ENCODE measurements at regions not wholly inside any gene's neighbourhood (a gene's known extent, or its start where the extent isn't known, plus 50 kb on each side); places are given as distances from the start of the nearest gene placed in this dataset.

DNA sequence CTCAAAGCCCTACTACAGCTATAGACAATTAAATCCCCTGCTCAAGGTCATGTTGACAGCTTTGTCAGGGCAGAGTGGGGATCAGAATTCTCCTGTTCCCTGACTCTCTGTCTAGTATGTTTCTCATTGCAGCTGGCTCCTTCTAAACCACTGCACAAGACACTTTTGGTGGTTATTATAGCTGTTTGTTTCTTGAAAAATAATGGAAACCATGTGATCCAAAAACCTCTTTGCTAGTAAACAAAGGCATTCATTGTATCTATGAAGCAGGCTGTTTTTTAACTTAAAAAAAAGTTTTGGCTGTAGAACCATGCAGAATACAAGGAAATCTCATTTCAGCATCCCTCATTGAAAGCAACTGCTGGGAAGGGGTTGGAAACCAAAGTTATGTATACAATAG, 352.5 kb upstream of the EPHA4 start:
- BruUV-seq (replicated peaks), result no TSS peak

GRCh38 chr2:221915926-221916325, 343.8 kb upstream of the EPHA4 start:
- Histone ChIP-seq H3K27me3 (replicated peaks; ENCODE audit: insufficient read depth, low read depth, low read length, poor library complexity) (peaks cover 3% of the 10 kb centered on the region), H3K9me3 (ENCODE audit: low read depth, low read length, poor library complexity, severe bottlenecking) (no peaks in the 10 kb centered on the region), H3K27ac (ENCODE audit: low read depth, low read length, poor library complexity, severe bottlenecking) (no peak overlapping the region), H3K4me3 (ENCODE audit: low read depth, low read length, poor library complexity, severe bottlenecking) (no peak overlapping the region), H3K36me3 (ENCODE audit: insufficient read depth, low read length, poor library complexity, severe bottlenecking) (no peaks in the 10 kb centered on the region), H3K4me1 (ENCODE audit: insufficient read depth, low read length, poor library complexity, severe bottlenecking) (peaks cover 4% of the 10 kb centered on the region)
- intact Hi-C loops (cut with micrococcal nuclease; ENCODE audit: unreplicated experiment), result no loop called here
- POLR2A ChIA-PET (ENCODE audit: low non-redundant PET), result no interaction called here
- CTCF ChIA-PET, result no interaction called here
- DNase-seq (ENCODE audit: low spot score), result no peak
- TF ChIP-seq EZH2 (IDR thresholded peaks at IDR 0.05; ENCODE audit: borderline replicate concordance, low read depth, low read length, poor library complexity, severe bottlenecking), result no peak
- TF ChIP-seq, protein P1, sequence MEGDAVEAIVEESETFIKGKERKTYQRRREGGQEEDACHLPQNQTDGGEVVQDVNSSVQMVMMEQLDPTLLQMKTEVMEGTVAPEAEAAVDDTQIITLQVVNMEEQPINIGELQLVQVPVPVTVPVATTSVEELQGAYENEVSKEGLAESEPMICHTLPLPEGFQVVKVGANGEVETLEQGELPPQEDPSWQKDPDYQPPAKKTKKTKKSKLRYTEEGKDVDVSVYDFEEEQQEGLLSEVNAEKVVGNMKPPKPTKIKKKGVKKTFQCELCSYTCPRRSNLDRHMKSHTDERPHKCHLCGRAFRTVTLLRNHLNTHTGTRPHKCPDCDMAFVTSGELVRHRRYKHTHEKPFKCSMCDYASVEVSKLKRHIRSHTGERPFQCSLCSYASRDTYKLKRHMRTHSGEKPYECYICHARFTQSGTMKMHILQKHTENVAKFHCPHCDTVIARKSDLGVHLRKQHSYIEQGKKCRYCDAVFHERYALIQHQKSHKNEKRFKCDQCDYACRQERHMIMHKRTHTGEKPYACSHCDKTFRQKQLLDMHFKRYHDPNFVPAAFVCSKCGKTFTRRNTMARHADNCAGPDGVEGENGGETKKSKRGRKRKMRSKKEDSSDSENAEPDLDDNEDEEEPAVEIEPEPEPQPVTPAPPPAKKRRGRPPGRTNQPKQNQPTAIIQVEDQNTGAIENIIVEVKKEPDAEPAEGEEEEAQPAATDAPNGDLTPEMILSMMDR (conservative IDR thresholded peaks at IDR 0.05; ENCODE audit: low read depth, low read length), result no peak
- BruUV-seq (replicated peaks), result no TSS peak

More for the DNA sequence above, 352.5 kb upstream of the EPHA4 start:
- TF ChIP-seq, protein P1 (conservative IDR thresholded peaks at IDR 0.05; ENCODE audit: low read depth, low read length), result no peak
- no peak for TF ChIP-seq EZH2 (IDR thresholded peaks at IDR 0.05; ENCODE audit: borderline replicate concordance, low read depth, low read length, poor library complexity, severe bottlenecking)
- POLR2A ChIA-PET (ENCODE audit: low non-redundant PET), result no interaction called here
- Histone ChIP-seq H3K36me3 (ENCODE audit: insufficient read depth, low read length, poor library complexity, severe bottlenecking) (no peaks in the 10 kb centered on the region), H3K27me3 (replicated peaks; ENCODE audit: insufficient read depth, low read depth, low read length, poor library complexity) (peaks cover 3% of the 10 kb centered on the region), H3K27ac (ENCODE audit: low read depth, low read length, poor library complexity, severe bottlenecking) (no peak overlapping the region), H3K9me3 (ENCODE audit: low read depth, low read length, poor library complexity, severe bottlenecking) (no peaks in the 10 kb centered on the region), H3K4me3 (ENCODE audit: low read depth, low read length, poor library complexity, severe bottlenecking) (no peak overlapping the region), H3K4me1 (ENCODE audit: insufficient read depth, low read length, poor library complexity, severe bottlenecking) (no peaks in the 10 kb centered on the region)
- intact Hi-C loops (cut with micrococcal nuclease; ENCODE audit: unreplicated experiment), result no loop called here
- no peak for DNase-seq (ENCODE audit: low spot score)
- CTCF ChIA-PET, result no interaction called here

DNA sequence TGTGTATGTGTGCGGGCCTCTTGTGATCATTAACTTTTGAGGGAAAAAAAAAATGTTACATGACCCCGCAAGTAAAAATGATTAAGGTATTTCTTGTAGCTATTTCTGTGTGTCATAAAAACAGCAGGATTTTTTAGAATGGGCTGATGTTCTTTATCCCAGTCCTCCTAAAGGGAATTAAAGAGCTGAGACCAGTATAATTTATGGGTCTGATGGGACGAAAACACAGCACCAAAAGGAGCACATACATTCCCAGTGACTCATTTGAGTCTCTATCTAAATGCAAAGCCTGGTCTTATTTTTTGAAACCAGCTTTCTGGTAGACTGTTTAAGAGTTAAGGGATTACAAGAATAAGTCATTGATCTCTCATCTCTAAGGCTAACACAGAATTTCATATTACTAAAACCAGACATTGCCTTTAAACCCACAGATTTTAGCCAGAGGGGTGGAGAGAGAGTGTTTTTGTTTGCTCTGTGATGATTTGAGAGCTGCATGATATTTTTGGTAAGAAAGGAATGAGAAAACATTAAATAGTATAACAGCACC, 342.3 kb upstream of the EPHA4 start:
- CTCF ChIA-PET, result no interaction called here
- BruUV-seq (replicated peaks), result no TSS peak
- POLR2A ChIA-PET (ENCODE audit: low non-redundant PET), result no interaction called here

More for the DNA sequence above, 342.3 kb upstream of the EPHA4 start:
- H3K4me1 ChIP-seq (ENCODE audit: insufficient read depth, low read length, poor library complexity, severe bottlenecking), result peaks cover 4% of the 10 kb centered on the region
- no peaks in the 10 kb centered on the region for H3K27me3 ChIP-seq (replicated peaks; ENCODE audit: insufficient read depth, low read depth, low read length, poor library complexity)
- no peak for TF ChIP-seq EZH2 (IDR thresholded peaks at IDR 0.05; ENCODE audit: borderline replicate concordance, low read depth, low read length, poor library complexity, severe bottlenecking)
- TF ChIP-seq, protein P1 (conservative IDR thresholded peaks at IDR 0.05; ENCODE audit: low read depth, low read length), result no peak
- DNase-seq (ENCODE audit: low spot score), result peak; percentile 74
- H3K27ac ChIP-seq (ENCODE audit: low read depth, low read length, poor library complexity, severe bottlenecking), result no peak overlapping the region
- no peaks in the 10 kb centered on the region for H3K9me3 ChIP-seq (ENCODE audit: low read depth, low read length, poor library complexity, severe bottlenecking)
- intact Hi-C loops (cut with micrococcal nuclease; ENCODE audit: unreplicated experiment), result no loop called here
- H3K4me3 ChIP-seq (ENCODE audit: low read depth, low read length, poor library complexity, severe bottlenecking), result no peak overlapping the region
- no peaks in the 10 kb centered on the region for H3K36me3 ChIP-seq (ENCODE audit: insufficient read depth, low read length, poor library complexity, severe bottlenecking)
